ENCODE measurements at regions not wholly inside any gene's neighbourhood (a gene's known extent, or its start where the extent isn't known, plus 50 kb on each side); places are given as distances from the start of the nearest gene placed in this dataset.

- TF ChIP-seq CTCF (IDR thresholded peaks at IDR 0.05; ENCODE audit: insufficient read depth, low read depth, low read length) (no peak), EZH2 (IDR thresholded peaks at IDR 0.05; ENCODE audit: insufficient read depth, low read length) (no peak)
Observed at GRCh38 chr7:9978106-9979064, 995.3 kb upstream of the PHF14 start.

Data from astrocyte (in vitro differentiated cells and primary cell).